IPS-20b (cell line): ENCODE measurements at regions not wholly inside any gene's neighbourhood (a gene's known extent, or its start where the extent isn't known, plus 50 kb on each side); places are given as distances from the start of the nearest gene placed in this dataset.

ENCODE experiments used
- H3K27ac ChIP-seq: one replicate; pipeline ENCODE4 v1.5.1; 2013; ENCODE audit warnings: low read length
- H3K27me3 ChIP-seq: 2 replicates; pipeline ENCODE4 v1.6.1; 2013; ENCODE audit warnings: mild to moderate bottlenecking, low read length, inconsistent platforms; ENCODE audit not compliant: insufficient read depth
- H3K36me3 ChIP-seq: 2 replicates; pipeline ENCODE4 v1.6.1; 2013; ENCODE audit warnings: low read depth, mild to moderate bottlenecking, inconsistent platforms, low read length, moderate library complexity; ENCODE audit not compliant: insufficient read depth
- H3K4me1 ChIP-seq: 2 replicates; pipeline ENCODE4 v1.6.1; 2013; ENCODE audit warnings: mild to moderate bottlenecking, control low read depth, inconsistent platforms, low read length, moderate library complexity; ENCODE audit not compliant: insufficient read depth
- H3K4me3 ChIP-seq: 2 replicates; pipeline ENCODE4 v1.5.1; 2013; ENCODE audit warnings: mild to moderate bottlenecking, low read length, inconsistent platforms
- H3K9ac ChIP-seq: 2 replicates; pipeline ENCODE4 v1.6.1; 2013; ENCODE audit warnings: low read depth, mild to moderate bottlenecking, inconsistent platforms, low read length, moderate library complexity
- H3K9me3 ChIP-seq: 2 replicates; pipeline ENCODE4 v1.6.1; 2013; ENCODE audit warnings: mild to moderate bottlenecking, low read depth, low read length, inconsistent platforms; ENCODE audit not compliant: insufficient read depth

GRCh38 chr3:13148561-13149329 lies 75.5 kb upstream of the IQSEC1 start:
- no peak overlapping the region for H3K9ac ChIP-seq
- H3K4me1 ChIP-seq: no peaks in the 10 kb centered on the region
- H3K9me3 ChIP-seq: no peaks in the 10 kb centered on the region
- H3K27me3 ChIP-seq: no peaks in the 10 kb centered on the region
- H3K4me3 ChIP-seq: no peak overlapping the region
- no peak overlapping the region for H3K27ac ChIP-seq
- no peaks in the 10 kb centered on the region for H3K36me3 ChIP-seq

- Histone ChIP-seq H3K36me3 (no peaks in the 10 kb centered on the region), H3K4me3 (no peak overlapping the region), H3K4me1 (no peaks in the 10 kb centered on the region), H3K27ac (no peak overlapping the region), H3K27me3 (no peaks in the 10 kb centered on the region), H3K9ac (no peak overlapping the region), H3K9me3 (no peaks in the 10 kb centered on the region)
Measured at GRCh38 chr3:13148126-13148525, 74.9 kb upstream of the IQSEC1 start.

GRCh38 chr3:13147344-13147743 lies 74.1 kb upstream of the IQSEC1 start:
- Histone ChIP-seq H3K9ac (no peak overlapping the region), H3K9me3 (no peaks in the 10 kb centered on the region), H3K4me1 (no peaks in the 10 kb centered on the region), H3K27me3 (no peaks in the 10 kb centered on the region), H3K36me3 (no peaks in the 10 kb centered on the region), H3K27ac (no peak overlapping the region), H3K4me3 (no peak overlapping the region)

GRCh38 chr3:13146643-13147143 lies 73.5 kb upstream of the IQSEC1 start:
- Histone ChIP-seq H3K9ac (no peak overlapping the region), H3K9me3 (no peaks in the 10 kb centered on the region), H3K27ac (no peak overlapping the region), H3K4me1 (no peaks in the 10 kb centered on the region), H3K36me3 (no peaks in the 10 kb centered on the region), H3K4me3 (no peak overlapping the region), H3K27me3 (no peaks in the 10 kb centered on the region)

- no peaks in the 10 kb centered on the region for H3K9me3 ChIP-seq
- H3K27me3 ChIP-seq: no peaks in the 10 kb centered on the region
- no peak overlapping the region for H3K9ac ChIP-seq
- no peak overlapping the region for H3K4me3 ChIP-seq
- H3K4me1 ChIP-seq: no peaks in the 10 kb centered on the region
- H3K27ac ChIP-seq: no peak overlapping the region
- no peaks in the 10 kb centered on the region for H3K36me3 ChIP-seq
Measured at GRCh38 chr3:13145826-13146642, 72.8 kb upstream of the IQSEC1 start.

GRCh38 chr3:13145131-13145825 lies 72.0 kb upstream of the IQSEC1 start:
- no peak overlapping the region for H3K9ac ChIP-seq
- H3K4me3 ChIP-seq: no peak overlapping the region
- no peak overlapping the region for H3K27ac ChIP-seq
- H3K36me3 ChIP-seq: no peaks in the 10 kb centered on the region
- H3K4me1 ChIP-seq: no peaks in the 10 kb centered on the region
- H3K9me3 ChIP-seq: no peaks in the 10 kb centered on the region
- H3K27me3 ChIP-seq: no peaks in the 10 kb centered on the region

GRCh38 chr3:13144163-13145023 lies 71.2 kb upstream of the IQSEC1 start:
- H3K4me1 ChIP-seq: no peaks in the 10 kb centered on the region
- no peak overlapping the region for H3K4me3 ChIP-seq
- H3K36me3 ChIP-seq: no peaks in the 10 kb centered on the region
- H3K9me3 ChIP-seq: no peaks in the 10 kb centered on the region
- H3K27ac ChIP-seq: no peak overlapping the region
- H3K27me3 ChIP-seq: no peaks in the 10 kb centered on the region
- no peak overlapping the region for H3K9ac ChIP-seq

- H3K27me3 ChIP-seq: no peaks in the 10 kb centered on the region
- H3K9me3 ChIP-seq: no peaks in the 10 kb centered on the region
- H3K4me1 ChIP-seq: no peaks in the 10 kb centered on the region
- H3K9ac ChIP-seq: no peak overlapping the region
- H3K4me3 ChIP-seq: no peak overlapping the region
- no peak overlapping the region for H3K27ac ChIP-seq
- no peaks in the 10 kb centered on the region for H3K36me3 ChIP-seq
Measured at GRCh38 chr3:13143381-13144004, 70.3 kb upstream of the IQSEC1 start.

GRCh38 chr3:13142552-13143380 lies 69.5 kb upstream of the IQSEC1 start:
- Histone ChIP-seq H3K27me3 (no peaks in the 10 kb centered on the region), H3K9ac (no peak overlapping the region), H3K4me3 (no peak overlapping the region), H3K36me3 (no peaks in the 10 kb centered on the region), H3K27ac (no peak overlapping the region), H3K4me1 (no peaks in the 10 kb centered on the region), H3K9me3 (no peaks in the 10 kb centered on the region)

- Histone ChIP-seq H3K36me3 (no peaks in the 10 kb centered on the region), H3K4me3 (no peak overlapping the region), H3K27ac (no peak overlapping the region), H3K27me3 (no peaks in the 10 kb centered on the region), H3K4me1 (no peaks in the 10 kb centered on the region), H3K9ac (no peak overlapping the region), H3K9me3 (no peaks in the 10 kb centered on the region)
Measured at GRCh38 chr3:13141991-13142412, 68.8 kb upstream of the IQSEC1 start.
